GM19372 (cell line): ENCODE measurements at regions not wholly inside any gene's neighbourhood (a gene's known extent, or its start where the extent isn't known, plus 50 kb on each side); places are given as distances from the start of the nearest gene placed in this dataset.

ENCODE experiments used
- ATAC-seq: cut with Tn5 transposase; IDR thresholded peaks from one replicate; pipeline ENCODE4 v1.9.1; 2021; ENCODE audit warnings: mild to moderate bottlenecking, low read depth, moderate library complexity; ENCODE audit not compliant: unreplicated experiment

GRCh38 chr18:78762753-78763152 is 216.9 kb upstream of the SALL3 start:
- ATAC-seq: no peak

- no peak for ATAC-seq
Measured at GRCh38 chr18:78764544-78764943, 215.1 kb upstream of the SALL3 start.

- ATAC-seq: no peak
Measured at GRCh38 chr18:78765142-78765541, 214.5 kb upstream of the SALL3 start.

DNA sequence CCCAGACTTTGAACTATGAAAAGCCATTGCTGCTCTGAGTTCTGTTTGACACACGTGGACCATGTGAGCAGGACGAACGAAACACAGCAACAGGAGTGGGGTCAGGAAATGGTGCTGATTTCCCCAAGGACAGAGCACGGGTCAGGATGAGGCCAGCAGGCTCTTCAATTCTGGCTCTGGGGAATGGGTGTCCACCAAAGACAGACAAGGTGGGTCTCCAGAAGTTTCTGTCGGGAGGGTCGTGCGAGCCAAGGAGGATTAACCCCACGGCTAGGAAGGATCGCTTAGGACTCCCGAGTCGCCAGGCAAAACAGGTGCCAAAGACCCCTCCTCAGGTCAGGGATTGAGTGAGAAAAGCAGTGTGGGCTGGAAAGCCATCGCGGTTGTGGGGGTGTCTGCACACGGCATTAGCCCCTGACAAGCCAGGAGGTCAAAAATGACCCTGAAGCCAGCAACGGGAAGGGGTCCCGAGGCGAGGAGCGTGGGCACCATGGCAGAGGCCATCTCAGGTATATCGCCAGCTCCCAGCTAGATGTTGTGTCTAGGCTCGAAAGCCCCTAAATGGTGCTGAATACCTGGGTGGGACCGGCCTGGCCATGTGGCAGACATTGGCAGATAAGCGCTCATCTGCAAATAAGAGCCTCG is 213.9 kb upstream of the SALL3 start:
- no peak for ATAC-seq

GRCh38 chr18:78766651-78767533 is 212.7 kb upstream of the SALL3 start:
- no peak for ATAC-seq

DNA sequence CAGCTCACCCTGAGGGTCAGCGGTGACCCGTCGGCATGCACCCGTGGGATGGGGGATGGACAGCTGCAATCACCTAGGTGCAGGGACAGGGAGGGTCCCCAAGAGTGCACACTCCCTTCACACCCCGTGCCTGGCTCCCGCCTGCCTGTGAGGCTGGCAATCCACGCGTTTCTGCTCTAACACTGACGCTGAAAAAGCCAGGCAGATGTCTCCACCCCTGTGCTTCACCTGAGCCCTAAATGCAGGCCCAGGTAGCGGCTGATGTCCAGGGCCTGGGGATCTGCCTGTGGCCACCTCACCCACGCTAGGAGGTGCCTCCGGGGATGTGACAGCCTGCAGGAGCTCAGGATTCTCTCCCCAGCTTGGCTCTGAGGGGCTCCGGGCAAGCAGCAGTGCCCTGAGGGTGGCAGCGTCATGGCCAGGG is 212.0 kb upstream of the SALL3 start:
- ATAC-seq: no peak

- ATAC-seq: no peak
Measured at GRCh38 chr18:78768221-78768620, 211.4 kb upstream of the SALL3 start.

GRCh38 chr18:78768656-78769501 is 210.7 kb upstream of the SALL3 start:
- ATAC-seq: no peak

DNA sequence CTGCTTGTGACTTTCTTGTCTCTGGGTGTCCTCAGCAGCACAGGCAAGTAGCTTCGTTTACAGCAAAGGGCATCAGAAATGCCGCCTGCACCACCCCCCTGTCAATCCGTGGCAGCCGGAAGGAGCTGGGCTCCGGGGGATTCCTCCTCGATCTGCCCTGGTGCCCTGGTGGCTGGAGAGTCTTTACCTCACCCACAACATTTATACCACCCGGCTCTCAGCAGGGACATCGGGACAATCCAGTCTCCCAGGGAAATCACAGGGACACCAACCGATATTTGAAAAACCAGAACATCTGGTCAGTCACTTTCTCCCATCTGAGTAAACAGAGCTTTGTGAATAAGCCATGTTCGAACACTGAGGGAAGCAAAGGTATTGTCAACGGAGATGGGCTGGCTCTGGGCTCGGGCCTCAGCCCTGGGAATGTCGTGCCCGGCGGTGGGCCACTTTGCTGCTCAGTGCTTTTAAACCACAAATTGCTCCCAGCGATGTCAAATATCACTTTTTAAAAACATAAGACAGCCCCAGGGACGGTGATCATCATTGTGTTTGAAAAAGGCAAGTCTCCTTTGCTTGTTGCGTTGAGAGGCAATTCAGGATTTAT is 210.0 kb upstream of the SALL3 start:
- no peak for ATAC-seq

- no peak for ATAC-seq
Measured at GRCh38 chr18:78770139-78770822, 209.3 kb upstream of the SALL3 start.

DNA sequence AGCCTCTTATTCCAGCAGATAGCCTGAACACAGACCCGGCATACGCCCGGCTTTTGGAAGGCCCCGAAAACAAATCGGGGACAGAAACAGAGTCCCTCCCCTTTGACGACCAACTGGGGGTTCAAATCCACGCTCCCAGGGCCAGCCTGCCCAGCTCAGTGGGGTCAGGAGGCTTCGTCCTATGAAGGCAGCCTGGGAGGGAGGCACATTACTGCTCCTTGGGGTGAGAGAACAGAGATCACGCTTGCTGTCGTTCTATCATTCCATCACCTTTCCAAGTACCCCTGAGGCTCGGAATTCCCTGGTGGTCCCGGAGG is 208.8 kb upstream of the SALL3 start:
- no peak for ATAC-seq

DNA sequence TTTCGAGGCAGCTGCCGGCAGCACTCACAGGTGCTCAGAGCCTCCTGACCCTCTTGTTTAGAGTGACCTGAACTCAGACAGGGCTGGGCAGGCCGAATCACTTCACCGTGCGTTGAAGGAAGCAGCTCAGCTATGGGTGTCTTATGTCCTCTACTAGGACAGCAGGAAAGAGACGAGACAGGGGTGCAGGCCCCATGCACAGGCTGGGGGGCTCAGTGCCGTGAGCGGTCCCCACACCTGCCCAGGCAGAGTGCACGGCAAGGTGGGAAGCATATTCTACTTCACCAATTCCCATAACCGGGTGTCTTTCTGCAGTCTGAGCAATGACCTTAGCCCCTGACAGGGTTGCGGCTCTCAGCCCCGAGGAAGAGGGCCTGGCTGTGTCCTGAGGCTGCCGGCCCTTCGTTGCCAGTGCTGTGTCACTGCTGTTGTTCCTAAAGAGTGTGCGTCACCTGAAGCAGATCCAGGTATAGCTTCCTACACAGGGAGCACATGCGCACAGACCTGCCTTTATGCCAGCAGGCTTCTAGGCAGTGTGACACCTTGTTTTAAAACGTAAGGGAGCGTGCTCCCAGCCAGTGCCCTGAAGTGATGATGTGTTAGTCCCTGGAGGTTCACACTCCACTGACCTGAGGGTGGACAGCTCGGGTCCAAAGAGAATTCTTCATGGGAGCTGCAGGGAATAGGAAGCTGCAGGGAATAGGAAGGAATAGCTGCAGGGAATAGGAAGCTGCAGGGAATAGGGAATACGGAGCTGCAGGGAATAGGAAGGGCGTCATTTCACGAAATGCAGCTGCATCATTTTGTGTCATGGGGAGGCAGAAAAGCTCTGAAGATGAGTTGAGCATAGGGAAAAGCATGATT is 207.9 kb upstream of the SALL3 start:
- no peak for ATAC-seq

- no peak for ATAC-seq
Measured at GRCh38 chr18:78772360-78773302, 207.0 kb upstream of the SALL3 start.

GRCh38 chr18:78773303-78773755 is 206.3 kb upstream of the SALL3 start:
- ATAC-seq: no peak

GRCh38 chr18:78773819-78774218 is 205.8 kb upstream of the SALL3 start:
- no peak for ATAC-seq

DNA sequence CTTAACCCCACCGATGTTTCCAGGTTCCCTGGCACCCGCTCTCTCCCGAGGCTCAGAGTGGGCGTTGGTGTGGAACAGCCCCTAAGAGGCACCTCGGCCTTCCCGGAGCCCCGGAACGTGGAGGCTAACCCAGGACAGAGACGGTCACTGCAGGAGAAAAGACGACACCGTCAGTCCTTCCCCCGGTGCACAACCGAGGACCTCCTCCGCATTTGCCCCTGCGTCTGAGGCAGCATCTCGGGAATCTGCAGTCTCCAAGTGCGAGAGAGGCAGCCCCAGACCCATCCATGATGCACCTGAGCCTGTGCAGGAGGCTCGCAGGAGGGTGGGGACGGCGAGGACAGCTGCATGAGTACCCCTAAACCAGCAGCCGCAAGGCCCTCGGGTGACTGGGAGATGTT is 204.9 kb upstream of the SALL3 start:
- no peak for ATAC-seq

DNA sequence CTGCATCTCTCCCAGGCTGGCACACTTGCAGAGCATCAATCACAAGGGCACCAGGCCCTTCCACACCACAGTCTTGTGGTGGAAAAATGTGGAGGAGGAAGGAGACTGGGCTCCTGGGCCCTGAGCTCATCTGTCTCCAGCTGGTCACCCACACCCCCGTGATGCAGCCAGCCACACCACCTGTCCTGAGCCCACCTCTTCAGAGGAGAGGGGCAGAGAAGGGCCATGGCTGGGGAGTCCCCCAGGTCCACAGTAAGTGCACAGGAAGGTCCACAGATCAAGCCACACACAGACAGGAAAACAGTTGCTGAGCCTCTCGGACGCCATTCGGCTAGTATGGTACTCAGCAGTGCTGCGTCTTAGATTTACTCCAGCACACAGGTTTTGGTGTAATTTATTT is 203.5 kb upstream of the SALL3 start:
- no peak for ATAC-seq

DNA sequence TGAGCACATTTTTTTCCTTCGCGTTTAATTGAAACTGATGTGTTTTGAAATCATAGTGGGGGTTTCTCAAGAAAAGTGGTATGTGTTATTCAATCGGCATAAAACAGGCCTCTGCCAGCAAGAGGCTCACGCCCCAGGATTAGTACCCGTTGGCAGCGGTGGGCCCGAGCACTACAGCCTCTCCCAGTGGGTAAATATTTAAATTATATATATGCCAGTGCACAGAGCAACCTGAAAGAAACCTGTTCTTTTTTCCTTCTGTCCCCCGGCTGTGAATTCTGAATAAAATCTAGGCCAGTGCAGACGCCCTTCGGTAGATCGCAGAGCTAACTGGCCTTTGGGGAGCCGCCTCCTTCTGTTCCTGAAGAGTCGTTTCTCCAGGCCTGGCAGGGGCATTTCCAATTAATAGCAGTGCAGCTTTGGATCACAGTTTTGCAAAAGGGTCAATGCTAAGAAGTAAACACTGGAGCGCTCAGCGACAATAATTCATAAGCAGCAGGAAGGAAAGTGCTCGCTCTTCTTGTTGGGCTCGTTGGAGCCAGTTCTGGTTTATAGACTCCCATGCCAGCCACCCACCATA is 202.8 kb upstream of the SALL3 start:
- ATAC-seq: no peak
